NCI-H69 (cell line): ENCODE measurements at regions not wholly inside any gene's neighbourhood (a gene's known extent, or its start where the extent isn't known, plus 50 kb on each side); places are given as distances from the start of the nearest gene placed in this dataset.
A peak's percentile ranks its signal among the peaks of the same experiment; 100 is the strongest.

Experiments used
- DNase-seq: peaks from one replicate; lab custom pipeline; 2025; lab: John Stamatoyannopoulos, UW

GRCh38 chr21:38930853-38931252 is 125.1 kb downstream of the ETS2 start:
- no peak for DNase-seq

DNA sequence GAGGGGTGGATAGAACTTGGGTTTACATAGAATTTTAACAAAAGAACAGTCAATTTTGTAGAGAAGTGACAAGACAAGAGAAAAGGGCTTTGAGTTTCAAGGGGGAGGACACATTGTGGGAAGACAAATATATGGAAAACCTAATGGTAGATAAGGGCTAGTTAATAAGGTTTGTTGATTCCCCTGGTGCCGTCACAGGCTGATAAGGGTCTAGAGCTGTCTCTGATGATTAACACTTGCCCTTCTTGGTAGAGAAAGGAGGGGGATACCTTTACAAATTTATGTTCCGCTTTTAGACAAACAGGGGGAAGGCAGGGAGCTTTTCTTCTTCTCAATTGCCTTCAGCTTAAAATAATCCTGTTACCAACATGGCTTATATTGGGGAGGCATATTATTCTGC is 124.3 kb downstream of the ETS2 start:
- DNase-seq = no peak

- no peak for DNase-seq
Measured at GRCh38 chr21:38929652-38930051, 123.9 kb downstream of the ETS2 start.

- DNase-seq = no peak
Measured at GRCh38 chr21:38929142-38929541, 123.4 kb downstream of the ETS2 start.

DNA sequence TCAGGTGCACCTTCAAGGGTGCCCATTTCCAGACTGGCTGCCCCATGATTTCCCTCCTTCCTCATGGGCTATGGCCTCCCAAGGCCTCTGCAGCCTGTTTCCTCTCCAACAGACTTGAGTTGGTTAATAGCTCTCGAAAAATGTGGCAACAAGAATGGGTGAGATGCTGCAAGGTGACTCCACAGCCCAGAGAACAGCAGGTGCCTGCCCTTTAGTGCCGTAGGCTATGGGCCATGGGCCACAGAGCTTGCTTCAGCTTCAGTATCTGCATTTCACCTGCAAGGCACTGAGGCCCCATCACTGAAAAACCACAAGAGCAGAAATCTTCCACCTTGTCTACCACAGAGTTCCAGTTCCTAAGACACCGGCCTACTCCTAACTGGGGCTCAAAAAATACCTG is 122.0 kb downstream of the ETS2 start:
- no peak for DNase-seq

- DNase-seq = no peak
Measured at GRCh38 chr21:38925923-38926322, 120.2 kb downstream of the ETS2 start.

DNA sequence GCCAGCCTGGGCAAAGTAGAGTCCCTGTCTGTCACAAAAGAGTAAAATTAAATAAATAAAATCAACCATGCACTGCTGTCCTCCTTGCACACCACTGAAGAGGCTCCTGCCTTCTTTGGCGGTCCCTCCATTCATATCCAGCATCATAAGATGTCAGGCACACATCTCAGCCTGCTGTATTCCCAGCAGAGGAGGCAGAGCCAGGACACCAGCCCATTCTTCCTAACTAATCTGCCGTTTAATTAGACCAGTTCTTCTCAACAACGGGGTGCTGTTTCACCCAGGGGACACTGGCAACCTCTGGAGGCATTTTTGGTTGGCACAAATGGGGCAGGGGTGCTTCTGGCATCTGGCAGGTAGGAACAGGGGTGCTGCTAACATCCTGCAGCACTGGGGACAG is 119.7 kb downstream of the ETS2 start:
- no peak for DNase-seq

DNA sequence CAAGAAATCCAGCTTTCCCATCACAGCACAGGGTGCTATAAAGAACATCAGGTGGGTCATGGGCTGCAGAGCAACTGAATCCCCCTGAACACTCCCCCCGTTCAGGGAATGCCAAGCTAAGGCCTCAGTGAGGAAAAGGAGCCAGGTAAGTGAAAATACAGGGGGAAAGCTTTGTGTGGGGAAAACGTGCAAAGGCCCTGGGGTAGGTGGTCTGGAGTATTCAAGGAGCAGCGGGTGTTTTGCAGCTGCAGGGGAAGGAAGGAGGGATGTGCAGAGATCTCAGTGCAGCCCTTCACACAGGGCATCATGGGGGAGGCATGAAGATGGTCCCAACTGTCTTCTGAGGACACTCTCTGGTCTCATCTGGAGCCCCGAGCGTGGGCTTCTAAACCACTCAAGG is 119.2 kb downstream of the ETS2 start:
- DNase-seq = no peak

GRCh38 chr21:38923429-38923828 is 117.7 kb downstream of the ETS2 start:
- no peak for DNase-seq

DNA sequence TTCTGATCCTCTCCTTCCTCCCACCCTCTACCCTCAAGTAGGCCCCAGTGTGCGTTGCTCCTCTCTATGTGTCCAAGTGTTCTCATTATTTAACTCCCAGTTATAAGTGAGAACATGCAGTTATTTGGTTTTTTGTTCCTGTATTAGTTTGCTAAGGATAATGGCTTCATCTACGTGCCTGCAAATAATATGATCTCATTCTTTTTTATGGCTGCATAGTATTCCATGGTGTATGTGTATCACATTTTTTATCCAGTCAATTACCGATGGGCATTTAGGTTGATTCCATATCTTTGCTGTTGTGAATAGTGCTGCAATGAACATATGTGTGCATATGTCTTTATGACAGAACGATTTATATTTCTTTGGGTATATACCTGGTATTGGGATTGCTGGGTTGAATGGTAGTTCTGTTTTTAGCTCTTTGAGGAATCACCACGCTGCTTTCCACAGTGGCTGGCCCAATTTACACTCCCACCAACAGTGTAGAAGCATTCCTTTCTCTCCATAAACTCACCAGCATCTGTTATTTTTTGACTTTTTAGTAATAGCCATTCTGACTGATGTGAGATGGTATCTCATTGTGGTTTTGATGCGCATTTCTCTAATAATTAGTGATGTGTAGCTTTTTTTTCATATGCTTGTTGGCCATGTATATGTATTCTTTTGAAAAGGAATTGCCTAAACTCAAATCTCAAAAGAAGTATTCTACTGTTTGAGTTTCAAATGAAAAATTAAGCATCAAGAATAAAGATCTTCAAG is 116.9 kb downstream of the ETS2 start:
- no peak for DNase-seq

DNA sequence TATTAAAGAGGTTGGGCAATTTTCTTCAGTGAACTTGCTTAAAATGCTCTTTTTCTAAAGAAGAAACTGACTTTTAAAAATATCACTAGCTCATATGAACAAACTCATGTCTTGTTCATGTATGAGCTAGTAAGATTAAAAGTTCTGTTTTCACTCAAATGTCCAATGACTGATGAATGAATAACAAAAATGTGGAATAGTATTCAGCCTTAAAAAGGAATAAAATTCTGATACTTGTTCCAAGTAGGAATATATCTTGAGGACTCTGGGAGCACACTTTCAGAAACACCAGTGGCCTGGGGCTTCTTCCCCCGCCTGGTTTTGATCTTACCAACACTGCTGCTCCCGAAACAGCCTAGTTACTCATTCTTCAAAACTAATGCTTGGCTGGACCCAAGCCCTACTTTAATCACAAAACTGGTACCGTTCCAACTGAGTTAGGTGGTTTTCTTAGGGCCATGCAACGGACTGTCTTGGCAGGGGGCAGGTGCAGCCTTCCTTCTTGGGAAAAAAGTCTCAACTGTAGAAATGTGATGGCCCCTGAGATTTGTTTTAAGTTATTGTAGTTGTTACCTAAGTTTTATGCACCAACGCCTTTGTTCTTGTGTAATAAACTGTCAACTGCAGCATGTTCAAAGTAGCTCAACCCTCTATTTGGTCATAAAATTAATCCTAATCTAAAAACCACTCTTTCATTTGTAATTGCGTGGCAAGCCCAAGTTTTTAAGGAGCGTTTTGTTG is 116.0 kb downstream of the ETS2 start:
- no peak for DNase-seq

- DNase-seq = no peak
Measured at GRCh38 chr21:38920631-38921398, 115.1 kb downstream of the ETS2 start.

DNA sequence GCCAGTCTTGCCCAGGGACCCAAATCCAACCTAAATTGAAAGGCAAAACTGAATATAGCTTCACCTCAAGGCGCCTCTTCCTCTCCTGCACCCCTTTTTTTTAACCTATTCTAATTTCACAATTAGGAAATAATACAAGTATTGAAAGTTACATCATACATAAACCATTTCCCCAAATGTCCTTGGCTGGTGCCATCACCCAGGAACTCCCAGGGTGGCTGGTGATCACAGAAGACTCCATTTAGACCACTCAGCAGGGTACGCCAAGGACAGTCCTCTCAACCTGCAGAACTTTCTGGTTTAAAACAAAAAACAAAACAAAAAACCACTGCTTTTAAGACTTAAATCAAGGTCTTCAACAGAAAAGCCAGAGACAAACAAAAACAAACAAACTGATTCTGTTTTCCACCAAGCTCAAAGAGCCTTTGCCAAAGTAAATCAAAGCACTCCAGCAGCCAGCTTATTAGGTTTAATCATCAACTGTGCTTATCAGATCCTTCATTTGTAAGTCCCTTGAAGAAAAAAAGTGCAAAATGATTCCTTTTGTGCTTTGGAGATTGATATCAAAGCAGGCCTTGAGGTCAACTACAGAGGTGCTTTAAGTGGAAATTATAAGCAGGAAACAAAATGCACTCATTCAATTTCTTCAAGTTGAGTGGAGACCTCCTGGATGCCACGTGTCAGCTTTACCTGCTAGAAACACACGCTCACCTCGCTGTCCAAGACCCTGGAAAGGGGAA is 113.0 kb downstream of the ETS2 start:
- DNase-seq = no peak

GRCh38 chr21:38917043-38917774 is 111.5 kb downstream of the ETS2 start:
- DNase-seq = peak; percentile 93

DNA sequence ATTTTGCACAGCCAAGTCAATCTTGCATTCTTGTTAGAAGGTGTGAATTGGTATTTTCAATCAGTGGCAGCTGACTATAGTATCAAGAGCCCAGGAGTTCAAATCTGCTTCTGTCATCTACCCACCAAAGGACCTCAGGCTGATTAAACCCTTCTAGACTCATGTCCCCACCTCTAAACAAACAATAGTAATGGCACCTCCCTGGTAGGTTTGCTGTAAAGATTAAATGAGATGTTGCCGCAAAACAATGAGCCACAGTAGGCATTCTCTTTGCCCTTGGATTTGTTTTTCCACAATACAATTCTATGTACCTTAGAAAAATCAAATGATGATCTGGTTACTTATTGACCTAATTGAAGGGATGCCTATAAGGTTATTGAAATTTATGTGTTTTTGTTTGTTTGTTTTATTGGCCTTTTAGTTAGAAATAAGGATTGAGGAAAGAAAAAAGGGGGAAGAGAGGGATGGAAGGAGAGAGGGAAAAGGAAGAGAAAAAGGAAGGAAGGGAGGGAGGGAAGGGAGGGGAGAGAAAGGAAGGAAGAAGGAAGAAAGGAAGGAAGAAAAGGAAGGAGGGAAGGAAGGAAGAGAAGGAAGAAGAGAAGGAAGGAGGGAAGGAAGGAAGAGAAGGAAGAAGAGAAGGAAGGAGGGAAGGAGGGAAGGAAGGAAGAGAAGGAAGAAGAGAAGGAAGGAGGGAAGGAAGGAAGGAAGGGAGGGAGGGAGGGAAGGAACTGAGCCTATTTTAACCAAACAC is 110.7 kb downstream of the ETS2 start:
- peak; percentile 70 for DNase-seq

DNA sequence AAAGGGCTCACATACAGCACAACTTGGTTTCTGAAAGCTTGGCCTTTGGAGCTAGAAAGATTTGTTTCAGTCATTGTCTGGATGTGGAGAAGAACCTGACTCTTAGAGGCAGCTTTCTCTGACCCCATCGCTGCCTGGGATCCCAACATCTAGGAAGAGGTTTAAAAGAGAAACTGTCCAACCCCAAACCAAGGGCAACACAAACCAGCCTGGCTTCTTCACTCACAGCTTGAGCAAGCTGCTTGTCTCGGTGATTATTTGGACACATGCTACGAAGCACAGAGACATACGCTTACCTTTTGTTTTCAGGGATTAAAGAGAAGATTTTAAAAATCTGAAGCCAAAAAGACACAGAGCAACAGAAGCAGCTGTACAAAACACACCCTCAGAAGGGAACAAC is 109.8 kb downstream of the ETS2 start:
- no peak for DNase-seq

- DNase-seq = peak; percentile 10
Measured at GRCh38 chr21:38914528-38915293, 109.0 kb downstream of the ETS2 start.

DNA sequence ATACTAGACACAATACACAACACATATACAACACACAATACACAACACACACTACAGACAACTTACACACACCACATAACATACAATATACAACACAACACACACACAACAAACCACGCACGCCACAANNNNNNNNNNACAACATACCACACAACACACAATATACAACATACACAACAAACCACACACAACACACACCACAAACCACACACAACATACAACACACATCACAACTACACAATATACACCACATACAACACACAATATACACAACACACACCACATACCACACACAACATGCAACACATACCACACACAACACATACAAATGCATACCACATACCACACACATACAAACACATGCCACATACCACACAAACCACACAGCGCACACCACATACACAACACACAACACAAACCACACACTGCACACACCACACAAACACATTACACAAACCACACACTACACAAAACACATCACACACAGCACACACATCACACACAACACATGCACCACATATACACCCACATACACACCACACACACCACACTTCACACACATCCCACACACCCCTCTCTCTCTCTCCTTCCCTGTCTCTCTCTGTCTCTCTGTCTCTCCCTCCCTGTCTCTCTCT is 108.3 kb downstream of the ETS2 start:
- DNase-seq = no peak

DNA sequence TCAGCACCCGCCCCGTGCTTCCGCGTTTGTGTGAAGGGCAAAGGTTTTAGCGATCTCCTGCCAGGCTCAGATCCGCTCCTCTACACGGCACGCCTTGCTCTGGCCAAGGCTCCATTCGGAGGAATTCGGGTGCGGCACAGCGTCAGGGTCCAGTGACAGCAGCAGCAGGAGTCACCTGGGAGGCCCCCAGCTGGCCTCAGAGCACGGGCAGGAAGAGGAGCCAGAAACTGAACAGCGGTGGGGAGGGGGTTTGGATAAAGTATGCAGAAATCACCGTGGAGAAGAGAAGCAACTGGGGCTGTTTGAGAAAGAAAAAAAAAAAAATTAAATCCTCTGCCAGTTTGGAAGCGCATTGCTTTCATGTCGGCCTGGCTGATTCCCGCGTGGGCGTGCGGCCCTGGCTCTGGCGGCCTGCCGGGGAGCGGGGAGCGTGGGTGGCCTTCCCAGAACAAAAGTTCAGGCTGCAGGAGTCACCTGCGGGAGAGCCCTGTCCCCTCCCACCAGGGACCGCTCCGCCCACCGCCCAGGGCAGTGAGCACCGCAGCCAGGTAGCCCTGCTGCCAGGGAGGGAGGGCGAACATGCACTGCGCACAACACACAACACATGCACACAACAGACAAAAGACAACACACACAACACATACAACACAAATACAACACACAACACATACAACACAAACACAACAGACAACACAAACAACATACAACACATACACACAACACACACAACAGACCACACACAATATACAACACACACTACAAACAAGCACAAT is 107.6 kb downstream of the ETS2 start:
- DNase-seq = peak; percentile 83
